PC-9 (cell line): ENCODE measurements at regions not wholly inside any gene's neighbourhood (a gene's known extent, or its start where the extent isn't known, plus 50 kb on each side); places are given as distances from the start of the nearest gene placed in this dataset.

Experiments used
- BruUV-seq: library from RNA; stranded (reverse); fragments of 400-500 nt; replicated peaks from 2 replicates; lab custom pipeline; 2021; lab: Mats Ljungman, UMichigan
- CTCF ChIA-PET: fragments of 300-600 bp; sonication (Branson Sonifier 250); formaldehyde crosslinking; loops from one replicate; lab custom pipeline; 2022; ENCODE audit warnings: antibody characterized with exemption; lab: Charles Lee
- POLR2A ChIA-PET: fragments of 300-600 bp; sonication (Branson Sonifier 250); formaldehyde crosslinking; loops from one replicate; lab custom pipeline; 2022; ENCODE audit warnings: antibody characterized with exemption; ENCODE audit not compliant: unreplicated experiment; lab: Charles Lee
- DNase-seq, 2 experiments: peaks; one replicate each; pipeline versions ENCODE4 v3.0.0 to v3.0.0-alpha.2; 2015 to 2022; ENCODE audit warnings: mixed read lengths in 1 of 2
- H2AFZ ChIP-seq: fragments of 200-600 bp; sonication (generic); 2 replicates; pipeline ENCODE4 v1.8.1; 2017; ENCODE audit warnings: antibody characterized with exemption
- H3F3A ChIP-seq: fragments of 200-600 bp; sonication (generic); 2 replicates; pipeline ENCODE4 v1.8.1; 2017; ENCODE audit warnings: antibody characterized with exemption, mild to moderate bottlenecking, low read depth; ENCODE audit not compliant: insufficient read depth
- H3K27ac ChIP-seq: fragments of 200-600 bp; sonication (generic); 2 replicates; pipeline ENCODE4 v1.6.1; 2016; ENCODE audit warnings: mixed run types
- H3K27me3 ChIP-seq: fragments of 200-600 bp; sonication (generic); 2 replicates; pipeline ENCODE4 v1.6.1; 2016; ENCODE audit warnings: low read depth, mixed run types; ENCODE audit not compliant: insufficient read depth
- H3K36me3 ChIP-seq: fragments of 200-600 bp; sonication (generic); 2 replicates; pipeline ENCODE4 v1.6.1; 2016; ENCODE audit warnings: low read depth, mixed run types
- H3K4me1 ChIP-seq: fragments of 200-600 bp; sonication (generic); replicated peaks from 2 replicates; pipeline ENCODE4 v1.6.1; 2016; ENCODE audit warnings: mixed run types; ENCODE audit not compliant: insufficient read depth
- H3K4me2 ChIP-seq: fragments of 200-600 bp; sonication (generic); 2 replicates; pipeline ENCODE4 v1.6.1; 2017; ENCODE audit warnings: mixed run types
- H3K4me3 ChIP-seq: fragments of 200-600 bp; sonication (generic); 2 replicates; pipeline ENCODE4 v1.6.1; 2016; ENCODE audit warnings: mixed run types
- H3K79me2 ChIP-seq: fragments of 200-600 bp; sonication (generic); 2 replicates; pipeline ENCODE4 v1.6.1; 2017; ENCODE audit warnings: low read depth, mixed run types
- H3K9me2 ChIP-seq: fragments of 200-600 bp; sonication (generic); 2 replicates; pipeline ENCODE4 v1.8.1; 2017; ENCODE audit warnings: mild to moderate bottlenecking; ENCODE audit not compliant: insufficient read depth
- H3K9me3 ChIP-seq: fragments of 200-600 bp; sonication (generic); 2 replicates; pipeline ENCODE4 v1.8.1; 2016; ENCODE audit warnings: low read depth; ENCODE audit not compliant: insufficient read depth
- H4K20me1 ChIP-seq: fragments of 200-600 bp; sonication (generic); 2 replicates; pipeline ENCODE4 v1.8.1; 2017; ENCODE audit not compliant: insufficient read depth
- EZH2 ChIP-seq: fragments of 200-600 bp; sonication (generic); IDR thresholded peaks from 2 replicates; pipeline ENCODE4 v1.8.0; 2017; ENCODE audit warnings: antibody characterized with exemption, low read depth
- intact Hi-C: fragments of 100-400 bp; cut with micrococcal nuclease; formaldehyde crosslinking; loops from one replicate; pipeline ENCODE4 v1.10.0; 2022; ENCODE audit not compliant: unreplicated experiment
- TF ChIP-seq, protein P1 (sequence below): fragments of 200-600 bp; sonication (generic); conservative IDR thresholded peaks from 2 replicates; pipeline ENCODE4 v1.6.1; 2017; ENCODE audit warnings: mixed run types, antibody characterized with exemption, mild to moderate bottlenecking, moderate library complexity

DNA sequence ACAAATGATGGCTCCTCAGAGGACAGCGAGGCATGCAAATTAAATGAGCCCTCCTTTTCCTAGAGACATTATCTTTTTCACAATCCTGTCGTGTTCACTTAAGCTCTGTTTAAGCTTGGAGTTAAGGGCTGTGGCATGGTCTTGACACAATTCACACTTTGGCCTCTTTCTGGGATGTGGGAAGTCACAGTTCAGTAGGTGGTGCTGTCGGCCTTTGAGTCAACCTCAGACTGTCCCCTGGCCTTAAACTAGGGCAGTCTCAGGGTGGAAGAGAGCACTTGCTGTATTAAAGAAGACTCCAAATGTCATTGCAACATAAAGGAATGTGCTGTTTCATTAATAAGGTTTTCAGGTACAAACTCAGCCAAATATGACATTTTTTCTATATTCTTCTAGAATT is 351.0 kb downstream of the MCTP2 start:
- H3K4me1 ChIP-seq: no peaks in the 10 kb centered on the region
- no TSS peak for BruUV-seq
- intact Hi-C loops: no loop called here
- H3K36me3 ChIP-seq: no peaks in the 10 kb centered on the region
- H3K27ac ChIP-seq: no peak overlapping the region
- H3K79me2 ChIP-seq: no peaks in the 10 kb centered on the region
- H3K4me3 ChIP-seq: no peak overlapping the region
- H3K9me2 ChIP-seq: no peaks in the 10 kb centered on the region
- no peak for DNase-seq
- peaks cover 75% of the 10 kb centered on the region for H3K27me3 ChIP-seq
- TF ChIP-seq EZH2: no peak
- TF ChIP-seq, protein P1, sequence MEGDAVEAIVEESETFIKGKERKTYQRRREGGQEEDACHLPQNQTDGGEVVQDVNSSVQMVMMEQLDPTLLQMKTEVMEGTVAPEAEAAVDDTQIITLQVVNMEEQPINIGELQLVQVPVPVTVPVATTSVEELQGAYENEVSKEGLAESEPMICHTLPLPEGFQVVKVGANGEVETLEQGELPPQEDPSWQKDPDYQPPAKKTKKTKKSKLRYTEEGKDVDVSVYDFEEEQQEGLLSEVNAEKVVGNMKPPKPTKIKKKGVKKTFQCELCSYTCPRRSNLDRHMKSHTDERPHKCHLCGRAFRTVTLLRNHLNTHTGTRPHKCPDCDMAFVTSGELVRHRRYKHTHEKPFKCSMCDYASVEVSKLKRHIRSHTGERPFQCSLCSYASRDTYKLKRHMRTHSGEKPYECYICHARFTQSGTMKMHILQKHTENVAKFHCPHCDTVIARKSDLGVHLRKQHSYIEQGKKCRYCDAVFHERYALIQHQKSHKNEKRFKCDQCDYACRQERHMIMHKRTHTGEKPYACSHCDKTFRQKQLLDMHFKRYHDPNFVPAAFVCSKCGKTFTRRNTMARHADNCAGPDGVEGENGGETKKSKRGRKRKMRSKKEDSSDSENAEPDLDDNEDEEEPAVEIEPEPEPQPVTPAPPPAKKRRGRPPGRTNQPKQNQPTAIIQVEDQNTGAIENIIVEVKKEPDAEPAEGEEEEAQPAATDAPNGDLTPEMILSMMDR: 0 out of 2 replicates have a peak, but pooled peaks have one; percentile 28
- H4K20me1 ChIP-seq: no peaks in the 10 kb centered on the region
- H3K4me2 ChIP-seq: no peak overlapping the region
- H3K9me3 ChIP-seq: no peaks in the 10 kb centered on the region
- CTCF ChIA-PET: no interaction called here
- H3F3A ChIP-seq: no peaks in the 10 kb centered on the region
- H2AFZ ChIP-seq: no peak overlapping the region
- POLR2A ChIA-PET: no interaction called here

DNA sequence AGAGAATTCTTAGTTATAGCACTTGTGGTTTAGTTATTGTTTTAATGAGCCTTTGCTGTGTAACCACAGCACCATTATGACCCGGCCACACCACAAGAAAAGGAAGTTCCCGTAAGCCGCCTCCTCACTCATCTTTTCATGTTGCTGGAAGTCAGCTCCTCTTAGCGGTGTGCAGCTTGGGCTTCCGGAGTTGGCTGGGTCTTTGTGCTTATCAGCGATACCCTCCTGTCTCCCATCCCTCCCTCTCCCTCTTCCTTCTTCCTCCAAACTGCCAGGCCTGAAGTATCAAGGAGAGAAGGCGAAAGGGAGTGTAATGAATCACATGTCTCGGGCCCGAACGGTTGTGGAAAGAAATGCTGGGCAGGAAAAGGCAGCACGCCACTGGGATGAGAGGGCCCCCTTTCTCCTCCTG is 353.5 kb downstream of the MCTP2 start:
- H2AFZ ChIP-seq: no peak overlapping the region
- H3K27ac ChIP-seq: no peak overlapping the region
- CTCF ChIA-PET: no interaction called here
- H3K4me1 ChIP-seq: no peaks in the 10 kb centered on the region
- H3K27me3 ChIP-seq: peaks cover 66% of the 10 kb centered on the region
- no peaks in the 10 kb centered on the region for H3K36me3 ChIP-seq
- no peaks in the 10 kb centered on the region for H3K9me3 ChIP-seq
- H3K4me3 ChIP-seq: no peak overlapping the region
- intact Hi-C loops: no loop called here
- no peaks in the 10 kb centered on the region for H3F3A ChIP-seq
- TF ChIP-seq, protein P1: no peak
- no peak for TF ChIP-seq EZH2
- no peaks in the 10 kb centered on the region for H3K9me2 ChIP-seq
- no peak overlapping the region for H3K4me2 ChIP-seq
- POLR2A ChIA-PET: no interaction called here
- no peak for DNase-seq
- BruUV-seq: no TSS peak
- no peaks in the 10 kb centered on the region for H4K20me1 ChIP-seq
- no peaks in the 10 kb centered on the region for H3K79me2 ChIP-seq

DNA sequence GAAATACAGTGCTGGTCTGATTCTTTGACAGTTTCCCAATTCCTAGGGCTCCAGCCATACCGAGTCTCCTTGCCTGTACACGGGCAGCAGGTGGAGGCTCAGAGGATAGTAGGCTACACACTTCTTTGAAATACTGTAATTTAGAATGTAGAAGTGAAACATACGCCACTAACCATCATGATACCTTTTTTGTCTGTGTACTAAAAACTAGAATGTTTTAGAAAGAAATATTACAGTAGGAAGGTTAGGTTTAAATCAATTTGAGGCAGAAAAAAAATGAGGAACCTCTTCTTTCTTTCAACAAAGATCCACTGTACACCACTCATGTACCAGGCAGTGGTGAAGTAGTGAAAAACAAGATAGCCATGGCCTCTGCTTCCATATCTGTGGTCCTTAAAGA is 354.7 kb downstream of the MCTP2 start:
- no peak overlapping the region for H3K4me3 ChIP-seq
- TF ChIP-seq EZH2: no peak
- TF ChIP-seq, protein P1: no peak
- H3F3A ChIP-seq: no peaks in the 10 kb centered on the region
- ChIA-PET POLR2A (no interaction called here), CTCF (no interaction called here)
- BruUV-seq: no TSS peak
- no peak overlapping the region for H3K27ac ChIP-seq
- H3K4me1 ChIP-seq: no peaks in the 10 kb centered on the region
- H2AFZ ChIP-seq: no peak overlapping the region
- no peaks in the 10 kb centered on the region for H3K9me2 ChIP-seq
- no peaks in the 10 kb centered on the region for H3K36me3 ChIP-seq
- H4K20me1 ChIP-seq: no peaks in the 10 kb centered on the region
- DNase-seq: no peak
- peaks cover 65% of the 10 kb centered on the region for H3K27me3 ChIP-seq
- intact Hi-C loops: no loop called here
- no peaks in the 10 kb centered on the region for H3K79me2 ChIP-seq
- no peak overlapping the region for H3K4me2 ChIP-seq
- H3K9me3 ChIP-seq: no peaks in the 10 kb centered on the region
